KMS-11 (cell line): ENCODE measurements at regions not wholly inside any gene's neighbourhood (a gene's known extent, or its start where the extent isn't known, plus 50 kb on each side); places are given as distances from the start of the nearest gene placed in this dataset.

Source experiments
- H2AFZ ChIP-seq: fragments of 200-600 bp; sonication (generic); 2 replicates; pipeline ENCODE4 v1.6.1; 2016; ENCODE audit warnings: antibody characterized with exemption, mixed run types, low read depth
- H3K27ac ChIP-seq: fragments of 200-600 bp; sonication (generic); 2 replicates; pipeline ENCODE4 v1.6.1; 2016; ENCODE audit warnings: mild to moderate bottlenecking, mixed run types
- H3K27me3 ChIP-seq: fragments of 200-600 bp; sonication (generic); 2 replicates; pipeline ENCODE4 v1.6.1; 2017; ENCODE audit warnings: mild to moderate bottlenecking, low read depth, mixed run types, moderate library complexity; ENCODE audit not compliant: insufficient read depth
- H3K36me3 ChIP-seq: fragments of 200-600 bp; sonication (generic); 2 replicates; pipeline ENCODE4 v1.6.1; 2017; ENCODE audit warnings: mild to moderate bottlenecking, mixed run types; ENCODE audit not compliant: insufficient read depth
- H3K4me1 ChIP-seq: fragments of 200-600 bp; sonication (generic); 2 replicates; pipeline ENCODE4 v1.6.1; 2016; ENCODE audit warnings: mild to moderate bottlenecking, low read depth, mixed run types; ENCODE audit not compliant: poor library complexity, severe bottlenecking
- H3K4me2 ChIP-seq: fragments of 200-600 bp; sonication (generic); 2 replicates; pipeline ENCODE4 v1.7.0; 2016; ENCODE audit warnings: mild to moderate bottlenecking, mixed run types
- H3K4me3 ChIP-seq: fragments of 200-600 bp; sonication (generic); IDR thresholded peaks from 2 replicates; pipeline ENCODE4 v1.6.1; 2017; ENCODE audit warnings: low read depth, low read length, mixed read lengths; ENCODE audit not compliant: insufficient read depth
- H3K79me2 ChIP-seq: fragments of 200-600 bp; sonication (generic); 2 replicates; pipeline ENCODE4 v1.6.1; 2016; ENCODE audit warnings: low read depth, mixed run types; ENCODE audit not compliant: insufficient read depth
- H3K9ac ChIP-seq: fragments of 200-600 bp; sonication (generic); 2 replicates; pipeline ENCODE4 v1.6.1; 2016; ENCODE audit warnings: mild to moderate bottlenecking, mixed run types
- H4K20me1 ChIP-seq: fragments of 200-600 bp; sonication (generic); 2 replicates; pipeline ENCODE4 v1.6.1; 2016; ENCODE audit warnings: mild to moderate bottlenecking, mixed run types; ENCODE audit not compliant: insufficient read depth
- TF ChIP-seq, protein P1 (sequence below): fragments of 200-600 bp; sonication (generic); conservative IDR thresholded peaks from 2 replicates; pipeline ENCODE4 v1.6.1; 2017; ENCODE audit warnings: low read depth, mild to moderate bottlenecking, antibody characterized with exemption, low read length, moderate library complexity, mixed read lengths

DNA sequence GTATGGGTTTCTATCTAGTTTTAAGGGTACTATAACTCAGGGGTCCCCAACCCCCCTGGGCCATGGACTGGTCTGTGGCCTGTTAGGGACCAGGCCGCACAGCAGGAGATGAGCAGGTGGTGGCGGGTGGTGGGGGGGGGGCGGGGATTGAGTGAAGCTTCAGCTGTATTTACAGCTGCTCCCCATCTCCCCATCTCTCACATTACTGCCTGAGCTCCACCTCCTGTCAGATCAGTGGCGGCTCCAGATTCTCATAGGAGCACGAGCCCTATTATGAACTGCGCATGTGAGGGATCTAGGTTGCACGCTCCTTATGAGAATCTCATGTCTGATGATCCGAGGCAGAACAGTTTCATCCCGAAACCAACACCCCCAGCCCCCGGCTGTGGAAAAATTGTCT lies 95.1 kb upstream of the SLC45A1 start:
- Histone ChIP-seq H3K4me3 (no peak overlapping the region), H3K79me2 (no peaks in the 10 kb centered on the region), H3K27ac (no peak overlapping the region), H2AFZ (no peak overlapping the region), H3K36me3 (no peaks in the 10 kb centered on the region), H4K20me1 (no peaks in the 10 kb centered on the region), H3K27me3 (no peaks in the 10 kb centered on the region), H3K9ac (no peak overlapping the region), H3K4me1 (no peaks in the 10 kb centered on the region), H3K4me2 (no peak overlapping the region)
- TF ChIP-seq, protein P1, sequence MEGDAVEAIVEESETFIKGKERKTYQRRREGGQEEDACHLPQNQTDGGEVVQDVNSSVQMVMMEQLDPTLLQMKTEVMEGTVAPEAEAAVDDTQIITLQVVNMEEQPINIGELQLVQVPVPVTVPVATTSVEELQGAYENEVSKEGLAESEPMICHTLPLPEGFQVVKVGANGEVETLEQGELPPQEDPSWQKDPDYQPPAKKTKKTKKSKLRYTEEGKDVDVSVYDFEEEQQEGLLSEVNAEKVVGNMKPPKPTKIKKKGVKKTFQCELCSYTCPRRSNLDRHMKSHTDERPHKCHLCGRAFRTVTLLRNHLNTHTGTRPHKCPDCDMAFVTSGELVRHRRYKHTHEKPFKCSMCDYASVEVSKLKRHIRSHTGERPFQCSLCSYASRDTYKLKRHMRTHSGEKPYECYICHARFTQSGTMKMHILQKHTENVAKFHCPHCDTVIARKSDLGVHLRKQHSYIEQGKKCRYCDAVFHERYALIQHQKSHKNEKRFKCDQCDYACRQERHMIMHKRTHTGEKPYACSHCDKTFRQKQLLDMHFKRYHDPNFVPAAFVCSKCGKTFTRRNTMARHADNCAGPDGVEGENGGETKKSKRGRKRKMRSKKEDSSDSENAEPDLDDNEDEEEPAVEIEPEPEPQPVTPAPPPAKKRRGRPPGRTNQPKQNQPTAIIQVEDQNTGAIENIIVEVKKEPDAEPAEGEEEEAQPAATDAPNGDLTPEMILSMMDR = no peak

DNA sequence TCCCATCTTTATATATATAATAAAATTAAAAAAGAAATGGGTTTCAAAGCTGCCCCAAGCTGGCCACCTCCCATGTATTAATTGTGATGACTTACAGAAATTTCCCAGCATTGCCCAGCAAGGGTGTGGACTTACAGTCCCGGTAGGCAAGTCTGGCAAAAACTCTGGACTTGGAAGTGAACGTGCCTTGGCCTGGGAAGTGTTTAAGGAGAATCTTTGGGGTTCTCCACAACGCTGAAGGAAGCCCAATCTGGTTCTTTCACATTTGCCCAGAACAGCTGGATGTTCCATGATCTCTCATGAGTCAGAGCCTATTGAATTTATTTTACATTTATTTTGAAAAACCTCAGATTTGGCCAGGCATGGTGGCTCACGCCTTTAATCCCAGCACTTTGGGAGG lies 98.4 kb upstream of the SLC45A1 start:
- no peak overlapping the region for H2AFZ ChIP-seq
- H3K27me3 ChIP-seq = no peaks in the 10 kb centered on the region; the same call in 1 of the 2 replicates
- H3K4me3 ChIP-seq = no peak overlapping the region
- no peaks in the 10 kb centered on the region for H3K4me1 ChIP-seq
- H4K20me1 ChIP-seq = no peaks in the 10 kb centered on the region
- H3K79me2 ChIP-seq = no peaks in the 10 kb centered on the region
- no peak overlapping the region for H3K9ac ChIP-seq
- TF ChIP-seq, protein P1 = no peak
- no peaks in the 10 kb centered on the region for H3K36me3 ChIP-seq
- no peak overlapping the region for H3K4me2 ChIP-seq
- no peak overlapping the region for H3K27ac ChIP-seq

DNA sequence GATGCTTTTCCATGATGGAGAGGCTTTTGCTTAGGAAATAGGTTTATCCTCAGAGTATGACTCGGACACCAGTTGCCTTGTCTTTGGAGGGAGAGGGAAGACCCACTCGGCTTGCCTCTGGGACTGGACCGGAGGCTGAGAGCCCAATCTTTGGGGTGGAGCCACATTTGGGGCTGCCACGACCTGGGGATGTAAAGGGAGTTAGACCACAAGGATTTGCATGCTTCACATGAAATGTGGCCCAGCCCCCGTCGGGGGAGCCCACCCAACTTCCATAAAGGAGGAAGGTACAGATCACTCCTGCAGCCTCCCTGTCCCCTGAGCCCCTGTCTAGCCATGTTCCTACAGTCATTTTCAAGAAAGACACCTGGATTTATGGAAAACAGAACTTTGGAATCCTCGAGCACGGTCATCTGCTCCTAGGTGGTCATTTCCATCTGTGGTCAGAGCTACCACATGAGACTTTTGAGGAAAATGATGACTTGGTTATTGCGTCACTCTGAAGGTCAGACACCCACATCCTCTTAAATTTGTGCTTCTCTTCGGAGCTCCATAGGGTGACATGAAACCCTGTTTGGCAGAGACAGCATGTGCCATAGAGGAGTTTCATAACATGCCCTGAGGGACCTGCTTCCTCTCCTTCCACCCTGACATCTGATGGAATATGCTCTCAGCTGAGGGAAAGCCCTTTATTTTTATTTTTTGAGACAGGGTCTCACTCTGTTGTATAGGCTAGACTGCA lies 99.4 kb upstream of the SLC45A1 start:
- H3K27me3 ChIP-seq = no peaks in the 10 kb centered on the region; the same call in 1 of the 2 replicates

DNA sequence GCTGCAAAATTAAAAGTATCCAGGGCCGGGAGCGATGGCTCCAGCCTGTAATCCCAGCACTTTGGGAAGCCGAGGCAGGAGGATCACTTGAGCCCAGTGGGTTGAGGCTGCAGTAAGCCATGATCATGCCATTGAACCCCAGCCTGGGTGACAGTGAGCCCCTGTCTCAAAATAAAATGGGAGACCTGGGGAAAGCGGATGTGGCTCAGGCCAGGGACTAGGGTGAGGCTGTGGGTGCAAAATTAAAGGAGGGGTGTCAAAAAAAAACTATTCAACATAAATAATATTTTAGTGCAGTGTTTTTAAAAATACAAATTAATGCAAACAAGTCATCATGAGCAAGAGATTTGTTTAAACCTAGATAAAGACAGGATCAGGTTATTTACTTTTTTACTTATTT lies 100.1 kb upstream of the SLC45A1 start:
- no peak overlapping the region for H3K4me3 ChIP-seq
- H3K9ac ChIP-seq = no peak overlapping the region

More for the DNA sequence above, 99.4 kb upstream of the SLC45A1 start:
- Histone ChIP-seq H3K4me3 (no peak overlapping the region), H4K20me1 (no peaks in the 10 kb centered on the region), H3K9ac (no peak overlapping the region), H2AFZ (no peak overlapping the region), H3K79me2 (no peaks in the 10 kb centered on the region), H3K4me2 (no peak overlapping the region), H3K36me3 (no peaks in the 10 kb centered on the region), H3K27ac (no peak overlapping the region), H3K4me1 (no peaks in the 10 kb centered on the region)
- TF ChIP-seq, protein P1 = no peak

More for the DNA sequence above, 100.1 kb upstream of the SLC45A1 start:
- Histone ChIP-seq H2AFZ (no peak overlapping the region), H3K4me2 (no peak overlapping the region), H3K36me3 (no peaks in the 10 kb centered on the region), H3K27ac (no peak overlapping the region), H4K20me1 (no peaks in the 10 kb centered on the region), H3K4me1 (no peaks in the 10 kb centered on the region), H3K79me2 (no peaks in the 10 kb centered on the region), H3K27me3 (no peaks in the 10 kb centered on the region; the same call in 1 of the 2 replicates)
- TF ChIP-seq, protein P1 = no peak
